SH-SY5Y (cell line): ENCODE measurements at regions not wholly inside any gene's neighbourhood (a gene's known extent, or its start where the extent isn't known, plus 50 kb on each side); places are given as distances from the start of the nearest gene placed in this dataset.

Source experiments
- GATA2 ChIP-seq: IDR thresholded peaks from 2 replicates; pipeline ENCODE4 v1.6.1; 2011; ENCODE audit warnings: mild to moderate bottlenecking, low read depth, low read length
- GATA3 ChIP-seq: IDR thresholded peaks from 2 replicates; pipeline ENCODE4 v1.6.1; 2011; ENCODE audit warnings: low read depth, mild to moderate bottlenecking, low read length, moderate library complexity

DNA sequence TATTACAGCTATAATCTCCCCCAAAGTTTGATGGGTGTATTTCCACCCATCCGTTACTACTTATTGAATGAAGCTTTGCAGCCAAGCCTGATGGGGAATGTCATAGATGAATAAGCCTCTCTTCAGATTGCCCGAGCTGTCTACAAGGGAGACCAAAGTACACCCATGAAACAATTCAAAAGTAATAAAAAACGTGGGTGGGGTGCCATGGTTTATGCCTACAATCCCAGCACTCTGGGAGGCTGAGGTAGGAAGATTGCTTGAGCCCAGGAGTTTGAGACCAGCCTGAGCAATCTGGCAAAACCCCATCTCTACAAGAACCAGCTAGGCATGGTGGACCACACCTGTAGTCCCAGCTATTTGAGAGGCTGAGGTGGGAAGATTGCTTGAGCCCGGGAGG lies 419.2 kb downstream of the FGF9 start:
- no peak for TF ChIP-seq GATA2
- no peak for TF ChIP-seq GATA3
